Neuronal stem cell (in vitro differentiated cells): ENCODE measurements at regions not wholly inside any gene's neighbourhood (a gene's known extent, or its start where the extent isn't known, plus 50 kb on each side); places are given as distances from the start of the nearest gene placed in this dataset.

Experiments
- DNase-seq: peaks from one replicate; pipeline ENCODE4 v3.0.0-alpha.2; 2013; ENCODE audit warnings: low spot score
- H2AFZ ChIP-seq: one replicate; pipeline ENCODE4 v1.6.1; 2013; ENCODE audit warnings: mild to moderate bottlenecking, low read length, inconsistent platforms
- H2AK5ac ChIP-seq: 2 replicates; pipeline ENCODE4 v1.6.1; 2013; ENCODE audit warnings: low read depth, mild to moderate bottlenecking, inconsistent platforms, low read length, moderate library complexity, mixed read lengths
- H2BK120ac ChIP-seq: 2 replicates; pipeline ENCODE4 v1.6.1; 2013; ENCODE audit warnings: low read depth, mild to moderate bottlenecking, inconsistent platforms, low read length, moderate library complexity, mixed read lengths
- H2BK12ac ChIP-seq: one replicate; pipeline ENCODE4 v1.6.1; 2013; ENCODE audit warnings: low read length, inconsistent platforms
- H2BK15ac ChIP-seq: 2 replicates; pipeline ENCODE4 v1.6.1; 2013; ENCODE audit warnings: mild to moderate bottlenecking, low read length, inconsistent platforms, mixed read lengths
- H2BK5ac ChIP-seq: one replicate; pipeline ENCODE4 v1.6.1; 2013; ENCODE audit warnings: inconsistent platforms, mild to moderate bottlenecking, low read length, moderate library complexity
- H3K14ac ChIP-seq: one replicate; pipeline ENCODE4 v1.6.1; 2013; ENCODE audit warnings: low read length, inconsistent platforms
- H3K18ac ChIP-seq: 2 replicates; pipeline ENCODE4 v1.6.1; 2013; ENCODE audit warnings: low read length, inconsistent platforms
- H3K23ac ChIP-seq: 2 replicates; pipeline ENCODE4 v1.6.1; 2013; ENCODE audit warnings: low read depth, mild to moderate bottlenecking, mixed read lengths, low read length, inconsistent platforms; ENCODE audit not compliant: poor library complexity
- H3K27ac ChIP-seq: replicated peaks from 3 replicates; pipeline ENCODE4 v1.5.1; 2013; ENCODE audit warnings: low read length, inconsistent platforms
- H3K27me3 ChIP-seq, 3 experiments: 2 replicates each; pipeline ENCODE4 v1.6.1; 2013; ENCODE audit warnings: low read length in 3 of 3, mild to moderate bottlenecking in 2 of 3, inconsistent platforms in 1 of 3, low read depth in 1 of 3, mixed read lengths in 1 of 3, moderate library complexity in 1 of 3; ENCODE audit not compliant: control insufficient read depth in 3 of 3, insufficient read depth in 3 of 3
- H3K36me3 ChIP-seq, 2 donors: replicated peaks in 1 of 2; 2 replicates each; pipeline ENCODE4 v1.6.1; 2013; ENCODE audit warnings: low read length in 2 of 2; ENCODE audit not compliant: control insufficient read depth in 2 of 2, insufficient read depth in 2 of 2
- H3K4ac ChIP-seq: 2 replicates; pipeline ENCODE4 v1.6.1; 2013; ENCODE audit warnings: inconsistent platforms, mild to moderate bottlenecking, low read length, moderate library complexity
- H3K4me1 ChIP-seq, 2 donors: 1 replicate in 1 of 2; 2 replicates in 1 of 2; pipeline ENCODE4 v1.6.1; 2013; ENCODE audit warnings: low read length in 2 of 2, low read depth in 1 of 2; ENCODE audit not compliant: control insufficient read depth in 2 of 2, insufficient read depth in 1 of 2
- H3K4me2 ChIP-seq: one replicate; pipeline ENCODE4 v1.6.1; 2013; ENCODE audit warnings: mild to moderate bottlenecking, low read length, inconsistent platforms; ENCODE audit not compliant: insufficient read depth, poor library complexity, severe bottlenecking
- H3K4me3 ChIP-seq, 2 donors: 2 replicates each; pipeline ENCODE4 v1.5.1; 2013; ENCODE audit warnings: low read length in 2 of 2, mild to moderate bottlenecking in 2 of 2, inconsistent platforms in 1 of 2, moderate library complexity in 1 of 2
- H3K79me1 ChIP-seq: one replicate; pipeline ENCODE4 v1.6.1; 2013; ENCODE audit warnings: low read depth, mild to moderate bottlenecking, inconsistent platforms, low read length, moderate library complexity
- H3K9ac ChIP-seq: one replicate; pipeline ENCODE4 v1.6.1; 2013; ENCODE audit warnings: mild to moderate bottlenecking, low read depth, low read length, inconsistent platforms; ENCODE audit not compliant: poor library complexity
- H3K9me3 ChIP-seq, 2 donors: replicated peaks in 1 of 2; 2 replicates each; pipeline versions ENCODE3 to v1.6.1; 2013; ENCODE audit warnings: low read length in 2 of 2, mild to moderate bottlenecking in 2 of 2, inconsistent platforms in 1 of 2, low read depth in 1 of 2, mixed read lengths in 1 of 2, moderate library complexity in 1 of 2; ENCODE audit not compliant: control insufficient read depth in 2 of 2, insufficient read depth in 1 of 2
- H4K8ac ChIP-seq: one replicate; pipeline ENCODE4 v1.6.1; 2013; ENCODE audit warnings: low read depth, mild to moderate bottlenecking, inconsistent platforms, low read length, moderate library complexity
- H4K91ac ChIP-seq: one replicate; pipeline ENCODE4 v1.6.1; 2013; ENCODE audit warnings: low read length, low read depth, mild to moderate bottlenecking, inconsistent platforms; ENCODE audit not compliant: poor library complexity
- WGBS, 2 donors: extraction: QIAGEN DNeasy Blood & Tissue Kit; methylation state at CpG; one replicate each; pipeline ENCODE4 v1.1.7; 2013; ENCODE audit warnings: missing lambda C conversion rate in 2 of 2, mixed read lengths in 1 of 2; ENCODE audit not compliant: insufficient read length in 2 of 2, insufficient replicate concordance in 1 of 2; ENCODE audit errors: extremely low coverage in 2 of 2; 5-methylcytosine and 5-hydroxymethylcytosine counted together

GRCh38 chr2:125679903-125680302 is 976.1 kb upstream of the GYPC start:
- no peak overlapping the region for H2BK15ac ChIP-seq
- H2BK120ac ChIP-seq, result no peak overlapping the region
- no peak overlapping the region for H2AFZ ChIP-seq
- no peak overlapping the region for H3K18ac ChIP-seq
- no peak overlapping the region for H3K4me2 ChIP-seq
- no peaks in the 10 kb centered on the region for H3K36me3 ChIP-seq
- no peaks in the 10 kb centered on the region for H3K79me1 ChIP-seq
- H3K4me3 ChIP-seq, result no peak overlapping the region
- no peak for DNase-seq
- no peak overlapping the region for H3K14ac ChIP-seq
- no CpG with 5 or more reads among the region's 4 CpGs for WGBS, 2 donors
- H3K9me3 ChIP-seq, result no peaks in the 10 kb centered on the region
- H3K9ac ChIP-seq, result no peak overlapping the region
- H2AK5ac ChIP-seq, result no peak overlapping the region
- no peaks in the 10 kb centered on the region for H3K27me3 ChIP-seq
- H2BK5ac ChIP-seq, result no peak overlapping the region
- no peak overlapping the region for H4K8ac ChIP-seq
- H3K27ac ChIP-seq, result no peak overlapping the region
- H3K4ac ChIP-seq, result no peak overlapping the region
- no peaks in the 10 kb centered on the region for H3K4me1 ChIP-seq
- no peak overlapping the region for H4K91ac ChIP-seq
- no peak overlapping the region for H2BK12ac ChIP-seq
- H3K23ac ChIP-seq, result no peak overlapping the region

DNA sequence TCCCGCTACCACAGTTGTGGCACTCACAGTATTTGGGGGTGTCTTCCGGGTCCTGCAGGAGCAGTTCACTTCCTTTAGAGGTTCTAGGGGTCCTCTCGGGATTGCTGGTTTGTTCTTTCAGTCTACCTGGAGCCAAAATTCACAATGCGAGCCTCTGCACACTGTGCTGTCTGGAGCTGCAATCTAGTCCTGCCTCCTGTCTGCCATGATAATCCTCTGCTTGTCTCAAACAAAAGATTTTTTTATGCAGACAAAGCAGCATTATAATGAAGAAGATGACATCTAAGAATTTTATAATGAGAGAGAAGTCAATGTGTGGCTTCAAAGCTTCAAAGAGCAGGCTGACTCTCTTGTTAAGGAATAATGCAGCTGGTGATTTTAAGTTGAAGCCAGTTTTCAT is 975.1 kb upstream of the GYPC start:
- H2BK15ac ChIP-seq, result no peak overlapping the region
- H3K9ac ChIP-seq, result no peak overlapping the region
- H3K23ac ChIP-seq, result no peak overlapping the region
- H2AFZ ChIP-seq, result no peak overlapping the region
- H3K4me1 ChIP-seq, result no peaks in the 10 kb centered on the region
- DNase-seq, result no peak
- H3K4me2 ChIP-seq, result no peak overlapping the region
- H3K9me3 ChIP-seq, result no peaks in the 10 kb centered on the region
- H3K14ac ChIP-seq, result no peak overlapping the region
- H3K4me3 ChIP-seq, result no peak overlapping the region
- no peak overlapping the region for H2AK5ac ChIP-seq
- H3K27ac ChIP-seq, result no peak overlapping the region
- no peak overlapping the region for H4K91ac ChIP-seq
- no peaks in the 10 kb centered on the region for H3K79me1 ChIP-seq
- WGBS, 2 donors, result no CpG with 5 or more reads among the region's 4 CpGs
- H2BK12ac ChIP-seq, result no peak overlapping the region
- no peak overlapping the region for H2BK5ac ChIP-seq
- H3K4ac ChIP-seq, result no peak overlapping the region
- H3K27me3 ChIP-seq, result no peaks in the 10 kb centered on the region
- no peak overlapping the region for H4K8ac ChIP-seq
- H2BK120ac ChIP-seq, result no peak overlapping the region
- no peaks in the 10 kb centered on the region for H3K36me3 ChIP-seq
- H3K18ac ChIP-seq, result no peak overlapping the region

DNA sequence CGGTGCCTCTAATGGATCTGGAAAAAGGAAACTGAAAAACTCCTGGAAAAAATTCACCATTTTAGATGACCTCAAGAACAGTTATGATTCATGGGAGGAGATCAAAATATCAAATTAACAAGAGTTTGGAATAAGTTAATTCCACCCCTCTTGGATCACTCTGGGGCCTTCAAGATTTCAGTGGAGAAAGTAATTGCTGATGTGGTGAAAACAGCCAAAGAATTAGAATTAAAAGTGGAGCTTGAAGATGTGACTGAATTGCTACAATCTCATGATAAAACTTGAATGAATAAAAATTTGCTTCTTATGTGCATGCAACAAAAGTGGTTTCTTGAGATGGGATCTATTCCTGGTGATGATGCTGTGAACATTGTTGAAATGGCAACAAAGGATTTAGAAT is 974.4 kb upstream of the GYPC start:
- Histone ChIP-seq H3K4me3 (no peak overlapping the region), H3K23ac (no peak overlapping the region), H3K9me3 (no peaks in the 10 kb centered on the region), H3K9ac (no peak overlapping the region), H4K91ac (no peak overlapping the region), H3K18ac (no peak overlapping the region), H3K27ac (no peak overlapping the region), H3K79me1 (no peaks in the 10 kb centered on the region), H3K27me3 (no peaks in the 10 kb centered on the region), H3K4ac (no peak overlapping the region), H3K4me2 (no peak overlapping the region), H2BK120ac (no peak overlapping the region), H2AK5ac (no peak overlapping the region), H3K4me1 (no peaks in the 10 kb centered on the region), H4K8ac (no peak overlapping the region), H2BK12ac (no peak overlapping the region), H2BK15ac (no peak overlapping the region), H3K14ac (no peak overlapping the region), H3K36me3 (no peaks in the 10 kb centered on the region), H2AFZ (no peak overlapping the region), H2BK5ac (no peak overlapping the region)
- DNase-seq, result no peak
- WGBS, 2 donors, result no CpG with 5 or more reads among the region's 1 CpG

DNA sequence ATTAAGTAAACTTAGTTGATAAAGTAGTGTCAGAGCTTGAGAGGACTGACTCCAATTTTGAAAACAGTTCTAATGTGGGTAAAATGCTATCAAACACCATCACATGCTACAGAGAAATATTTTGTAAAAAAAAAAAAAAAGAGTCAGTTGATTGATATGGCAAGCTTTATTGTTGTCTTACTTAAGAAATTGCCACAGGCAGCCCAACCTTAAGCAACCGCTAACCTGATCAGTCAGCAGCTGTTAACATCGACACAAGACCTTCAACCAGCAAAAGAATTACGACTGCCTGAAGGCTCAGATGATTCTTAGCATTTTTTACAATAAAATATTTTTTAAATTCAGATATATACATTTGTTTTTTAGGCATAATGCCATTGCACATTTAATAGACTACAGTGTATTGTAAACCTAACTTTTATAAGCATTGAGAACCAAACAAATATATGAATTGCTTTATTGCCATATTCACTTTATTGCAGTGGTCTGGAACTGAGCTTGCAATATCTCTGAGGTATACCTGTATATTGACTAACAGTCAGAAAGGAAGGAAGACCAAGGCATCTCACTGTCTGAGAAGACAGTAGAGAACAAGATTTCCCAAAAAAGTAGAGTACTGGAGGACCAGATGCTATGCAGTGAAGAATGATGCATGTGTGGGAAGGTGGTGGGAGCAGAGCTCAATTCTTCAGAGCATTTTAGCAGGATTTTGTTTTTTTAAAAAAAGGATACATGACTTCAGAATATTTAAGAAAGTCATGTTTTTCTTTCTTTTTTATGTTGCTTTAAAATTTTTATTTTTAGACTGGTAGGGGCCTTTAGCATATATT is 973.8 kb upstream of the GYPC start:
- no CpG with 5 or more reads among the region's 3 CpGs for WGBS, 2 donors
- Histone ChIP-seq H3K36me3 (no peaks in the 10 kb centered on the region), H2AK5ac (no peak overlapping the region), H3K18ac (no peak overlapping the region), H3K9me3 (no peaks in the 10 kb centered on the region), H3K4me2 (no peak overlapping the region), H3K79me1 (no peaks in the 10 kb centered on the region), H3K9ac (no peak overlapping the region), H3K4ac (no peak overlapping the region), H3K4me1 (no peaks in the 10 kb centered on the region), H3K4me3 (no peak overlapping the region), H3K27me3 (no peaks in the 10 kb centered on the region), H4K91ac (no peak overlapping the region), H3K23ac (no peak overlapping the region), H2AFZ (no peak overlapping the region), H4K8ac (no peak overlapping the region), H2BK12ac (no peak overlapping the region), H2BK120ac (no peak overlapping the region), H3K14ac (no peak overlapping the region), H3K27ac (no peak overlapping the region), H2BK15ac (no peak overlapping the region), H2BK5ac (no peak overlapping the region)
- no peak for DNase-seq
